ENCODE measurements at regions not wholly inside any gene's neighbourhood (a gene's known extent, or its start where the extent isn't known, plus 50 kb on each side); places are given as distances from the start of the nearest gene placed in this dataset.

GRCh38 chr4:111048316-111048715 is 425.4 kb upstream of the PITX2 start:
- H4K91ac ChIP-seq (ENCODE audit: insufficient read depth, low read depth, low read length): no peak overlapping the region
- no peak overlapping the region for H4K5ac ChIP-seq (ENCODE audit: low read depth, low read length)
- CTCF ChIA-PET: no interaction called here
- no peak overlapping the region for H2AK9ac ChIP-seq (replicated peaks; ENCODE audit: low read depth, low read length, poor library complexity)
- no peak overlapping the region for H3K56ac ChIP-seq (ENCODE audit: extremely low read depth, insufficient read depth, low read length)
- H3K9ac ChIP-seq (ENCODE audit: low read depth, low read length): no peak overlapping the region
- TF ChIP-seq USF2 (IDR thresholded peaks at IDR 0.05; ENCODE audit: low read depth, low read length) (no peak), POLR2A (IDR thresholded peaks at IDR 0.05; ENCODE audit: low read depth, low read length) (no peak), RAD21 (IDR thresholded peaks at IDR 0.05; ENCODE audit: low read length) (no peak), MAZ (IDR thresholded peaks at IDR 0.05; ENCODE audit: borderline replicate concordance, low read depth, low read length) (no peak), BHLHE40 (IDR thresholded peaks at IDR 0.05; ENCODE audit: low read depth, low read length) (no peak), FOS (IDR thresholded peaks at IDR 0.05; ENCODE audit: low read depth, low read length) (no peak), MXI1 (IDR thresholded peaks at IDR 0.05; ENCODE audit: borderline replicate concordance, low read depth, low read length) (no peak), CTCF (conservative IDR thresholded peaks at IDR 0.05; ENCODE audit: low read depth, low read length) (no peak), MAFK (IDR thresholded peaks at IDR 0.05; ENCODE audit: low read depth, low read length) (no peak), SMC3 (IDR thresholded peaks at IDR 0.05; ENCODE audit: low read depth, low read length) (no peak), RFX5 (IDR thresholded peaks at IDR 0.05; ENCODE audit: low read depth, low read length) (no peak), NFE2L2 (IDR thresholded peaks at IDR 0.05; ENCODE audit: low read depth, low read length) (no peak), CEBPB (IDR thresholded peaks at IDR 0.05; ENCODE audit: low read depth, low read length) (no peak), CHD1 (IDR thresholded peaks at IDR 0.05; ENCODE audit: low read depth, low read length) (no peak), RCOR1 (IDR thresholded peaks at IDR 0.05; ENCODE audit: insufficient replicate concordance, low read length) (no peak)
- TF ChIP-seq, protein P1, sequence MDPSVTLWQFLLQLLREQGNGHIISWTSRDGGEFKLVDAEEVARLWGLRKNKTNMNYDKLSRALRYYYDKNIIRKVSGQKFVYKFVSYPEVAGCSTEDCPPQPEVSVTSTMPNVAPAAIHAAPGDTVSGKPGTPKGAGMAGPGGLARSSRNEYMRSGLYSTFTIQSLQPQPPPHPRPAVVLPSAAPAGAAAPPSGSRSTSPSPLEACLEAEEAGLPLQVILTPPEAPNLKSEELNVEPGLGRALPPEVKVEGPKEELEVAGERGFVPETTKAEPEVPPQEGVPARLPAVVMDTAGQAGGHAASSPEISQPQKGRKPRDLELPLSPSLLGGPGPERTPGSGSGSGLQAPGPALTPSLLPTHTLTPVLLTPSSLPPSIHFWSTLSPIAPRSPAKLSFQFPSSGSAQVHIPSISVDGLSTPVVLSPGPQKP (IDR thresholded peaks at IDR 0.05; ENCODE audit: borderline replicate concordance, low read depth, low read length): no peak
- DNase-seq: no peak
- H2AFZ ChIP-seq (replicated peaks; ENCODE audit: low read length, poor library complexity): no peak overlapping the region
- H3K9me3 ChIP-seq (ENCODE audit: control insufficient read depth, insufficient read depth, low read length): 0 out of 2 replicates have a peak, but pooled peaks cover 3% of the 10 kb centered on the region
- no peak overlapping the region for H2BK120ac ChIP-seq (ENCODE audit: low read depth, low read length)
- ATAC-seq (ENCODE audit: low read depth): no peak
- in situ Hi-C loops (cut with MboI; ENCODE audit: low sequenced_read_pairs) (no loop called here), intact Hi-C loops (cut with micrococcal nuclease) (no loop called here), dilution Hi-C loops (cut with HindIII; ENCODE audit: low sequenced_read_pairs, unreplicated experiment) (no loop called here)
- WGBS, 2 experiments (ENCODE audit: extremely low coverage in 2 of 2, insufficient read length in 1 of 2): no CpG with 5 or more reads among the region's 5 CpGs
- no peak overlapping the region for H2AK5ac ChIP-seq (ENCODE audit: low read depth, low read length)
- H3K27ac ChIP-seq (ENCODE audit: insufficient read depth, low read length): no peak overlapping the region
- H3K79me1 ChIP-seq (ENCODE audit: low read depth in 1 of 2, low read length in 2 of 2): no peaks in the 10 kb centered on the region
- H3K14ac ChIP-seq (replicated peaks; ENCODE audit: low read depth, low read length): no peak overlapping the region
- BruUV-seq (replicated peaks): no TSS peak
- H3K4me1 ChIP-seq (ENCODE audit: control insufficient read depth, insufficient read depth, low read length): no peaks in the 10 kb centered on the region
- H3K4ac ChIP-seq (ENCODE audit: low read depth, low read length): no peak overlapping the region
- no peak overlapping the region for H4K8ac ChIP-seq (ENCODE audit: low read depth in 2 of 2, low read length in 2 of 2)
- H3K4me2 ChIP-seq (ENCODE audit: low read depth, low read length): no peak overlapping the region
- no peaks in the 10 kb centered on the region for H3K27me3 ChIP-seq (ENCODE audit: control insufficient read depth, insufficient read depth, low read length)
- H3K9me1 ChIP-seq (ENCODE audit: insufficient read depth, low read length): no peaks in the 10 kb centered on the region
- POLR2A ChIA-PET (ENCODE audit: unreplicated experiment): no interaction called here
- H2BK15ac ChIP-seq (ENCODE audit: low read depth, low read length): no peak overlapping the region
- H3K36me3 ChIP-seq (ENCODE audit: control insufficient read depth, insufficient read depth, low read length): no peaks in the 10 kb centered on the region
- H4K20me1 ChIP-seq (ENCODE audit: insufficient read depth, low read length): no peaks in the 10 kb centered on the region
- H3K23ac ChIP-seq (ENCODE audit: low read depth, low read length): no peak overlapping the region
- no peak overlapping the region for H3K18ac ChIP-seq (ENCODE audit: low read depth, low read length)
- H2BK20ac ChIP-seq (ENCODE audit: low read depth, low read length): no peak overlapping the region
- H2BK5ac ChIP-seq (ENCODE audit: low read depth, low read length, poor library complexity, severe bottlenecking): no peak overlapping the region
- no peak overlapping the region for H3K4me3 ChIP-seq (ENCODE audit: insufficient read depth, low read depth, low read length)

Data from IMR-90 (cell line).